NCI-H1694 treated with DMSO at 0.1 percent for 48 hours (cell line): ENCODE measurements at regions not wholly inside any gene's neighbourhood (a gene's known extent, or its start where the extent isn't known, plus 50 kb on each side); places are given as distances from the start of the nearest gene placed in this dataset.
"Not testable (repeated sequence)": the region's sequence is repeated elsewhere in the genome, so short reads cannot be mapped to it uniquely, and the experiment has no call there.

Experiments
- DNase-seq: peaks from one replicate; lab custom pipeline; 2025; lab: John Stamatoyannopoulos, UW

DNA sequence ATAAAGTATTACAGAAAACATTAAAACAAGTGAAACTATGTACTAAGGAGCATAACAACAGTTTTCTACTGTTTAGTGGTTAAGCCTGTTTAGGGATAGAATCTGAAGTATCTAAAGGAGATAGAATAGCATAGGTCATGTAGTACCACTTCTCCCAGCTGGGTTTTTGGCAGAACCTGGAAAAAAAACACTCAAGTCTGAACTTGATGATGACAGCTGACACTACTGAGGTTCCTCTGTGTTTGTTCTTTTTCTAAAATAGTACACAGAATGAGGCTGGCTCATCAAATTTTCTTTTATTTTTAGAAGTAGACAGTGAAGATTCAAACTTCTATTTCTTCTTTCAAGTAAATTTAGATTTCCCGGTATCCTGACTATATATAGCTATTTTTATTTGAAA is 203.8 kb upstream of the ACO1 start:
- DNase-seq, result peak; percentile 22

DNA sequence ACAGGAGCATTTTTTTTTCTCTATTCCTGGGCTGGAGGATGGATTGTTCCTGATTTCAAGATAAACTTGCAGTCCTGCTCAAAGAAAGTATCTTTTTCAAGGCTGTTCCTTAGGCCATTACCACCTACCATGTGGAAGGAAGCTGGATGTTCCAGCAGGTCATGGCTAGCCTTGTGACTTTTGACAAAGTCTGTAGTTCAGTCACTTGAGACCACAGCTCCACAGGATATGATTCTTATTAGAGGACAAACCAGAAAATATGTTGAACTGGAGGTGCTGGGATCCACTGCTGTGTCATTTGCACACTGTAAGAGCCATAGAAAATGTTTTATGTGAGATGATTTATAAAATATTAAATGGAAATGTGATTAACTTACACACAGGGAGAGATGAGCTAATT is 184.2 kb upstream of the ACO1 start:
- no peak for DNase-seq

DNA sequence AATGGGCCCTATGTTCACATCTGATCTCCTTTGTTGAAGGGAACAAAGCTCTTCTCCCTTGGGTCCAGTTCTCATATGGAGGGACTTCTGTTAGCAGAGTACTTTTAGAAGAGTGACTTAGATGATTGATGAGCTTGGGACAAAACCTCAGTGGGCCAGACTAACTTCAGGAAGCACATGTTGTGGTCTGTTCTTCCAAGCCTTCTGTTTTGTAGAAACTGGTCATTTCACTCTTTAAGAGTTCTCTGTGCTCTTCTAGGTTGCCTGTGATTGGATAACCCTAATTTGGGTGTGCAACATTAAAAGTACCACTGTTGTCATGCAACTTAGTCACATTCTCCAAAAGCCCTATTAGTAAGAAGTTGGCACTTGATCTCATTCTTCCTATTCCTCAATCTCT is 183.5 kb upstream of the ACO1 start:
- no peak for DNase-seq

DNA sequence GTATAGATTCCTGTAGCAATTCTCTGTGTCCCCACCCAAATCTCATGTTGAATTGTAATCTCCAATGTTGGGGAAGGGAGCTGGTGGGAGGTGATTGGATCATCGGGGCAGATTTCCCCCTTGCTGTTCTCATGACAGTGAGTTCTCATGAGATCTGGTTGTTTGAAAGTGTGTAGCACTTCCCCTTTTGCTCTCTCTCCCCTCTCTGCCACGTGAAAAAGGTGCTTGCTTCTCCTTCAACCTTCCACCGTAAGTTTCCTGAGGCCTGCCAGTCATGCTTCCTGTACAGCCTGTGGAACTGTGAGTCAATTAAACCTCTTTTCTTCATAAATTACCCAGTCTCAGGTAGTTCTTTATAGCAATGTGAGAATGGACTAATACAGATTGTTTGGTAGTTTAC is 175.3 kb upstream of the ACO1 start:
- DNase-seq, result not testable (repeated sequence)

DNA sequence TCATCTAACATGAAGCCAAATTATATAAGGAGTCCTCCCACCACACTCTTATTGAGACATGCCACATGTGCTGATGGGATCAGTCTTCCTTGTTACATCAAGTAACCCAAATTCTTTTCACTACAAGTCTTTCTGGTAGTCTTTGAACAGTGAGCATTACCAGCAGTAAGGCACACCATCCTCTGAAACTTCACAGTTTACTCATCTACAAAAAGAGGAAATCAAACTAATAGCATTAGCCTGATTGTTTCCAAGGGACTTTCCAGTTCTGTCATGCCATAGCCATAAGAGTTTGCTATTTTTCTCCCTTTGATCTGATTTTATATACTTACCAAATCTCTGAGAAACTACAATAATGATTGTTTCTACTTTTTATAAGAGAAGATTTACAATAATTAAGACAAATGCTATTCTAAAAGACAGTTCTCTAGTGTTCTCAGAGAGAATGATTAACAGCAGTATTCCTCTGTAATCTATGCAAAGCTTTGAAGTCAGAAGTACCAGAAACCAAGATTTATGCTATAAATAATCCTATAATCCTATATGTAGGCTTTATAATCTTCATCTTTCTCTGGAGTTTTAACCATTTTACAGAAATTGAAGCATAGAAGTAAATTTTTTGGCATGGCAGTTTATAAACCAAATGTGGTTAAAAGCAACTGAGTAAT is 166.2 kb upstream of the ACO1 start:
- DNase-seq, result no peak

DNA sequence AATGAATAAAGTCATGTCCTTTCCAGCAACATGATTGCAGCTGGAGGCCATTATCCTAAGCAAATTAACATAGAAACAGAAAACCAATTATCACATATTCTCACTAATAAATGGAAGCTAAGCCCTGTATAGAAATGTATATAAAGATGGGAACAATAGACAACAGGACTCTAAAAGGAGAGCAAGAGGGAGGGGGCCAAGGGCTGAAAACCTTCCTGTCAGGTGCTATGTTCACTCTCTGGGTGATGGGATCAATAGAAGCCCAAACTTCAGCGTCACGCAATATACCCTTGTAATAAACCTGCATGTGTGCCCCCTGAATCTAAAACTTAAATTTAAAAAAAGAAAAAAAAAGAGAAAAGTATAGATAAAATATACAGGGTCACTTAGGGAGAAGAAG is 163.7 kb upstream of the ACO1 start:
- no peak for DNase-seq

DNA sequence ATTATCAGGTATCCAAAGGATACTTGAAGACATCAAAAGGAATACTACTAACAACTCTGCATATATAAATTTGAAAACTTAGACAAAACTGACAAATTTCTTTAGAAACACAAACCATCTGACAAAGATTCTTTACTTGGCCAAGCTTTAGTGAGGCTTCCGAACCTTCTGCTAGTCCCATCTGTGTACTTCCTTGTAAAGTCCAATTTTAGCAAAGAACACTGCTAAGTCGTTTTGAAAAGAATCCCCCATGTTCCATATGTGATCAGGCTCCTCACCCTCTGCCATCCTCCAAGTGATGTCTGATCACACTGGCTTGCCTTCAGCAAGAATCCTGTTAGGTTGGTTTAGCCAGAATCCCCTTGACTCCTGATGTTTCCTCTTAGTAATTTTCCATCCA is 150.0 kb upstream of the ACO1 start:
- no peak for DNase-seq

DNA sequence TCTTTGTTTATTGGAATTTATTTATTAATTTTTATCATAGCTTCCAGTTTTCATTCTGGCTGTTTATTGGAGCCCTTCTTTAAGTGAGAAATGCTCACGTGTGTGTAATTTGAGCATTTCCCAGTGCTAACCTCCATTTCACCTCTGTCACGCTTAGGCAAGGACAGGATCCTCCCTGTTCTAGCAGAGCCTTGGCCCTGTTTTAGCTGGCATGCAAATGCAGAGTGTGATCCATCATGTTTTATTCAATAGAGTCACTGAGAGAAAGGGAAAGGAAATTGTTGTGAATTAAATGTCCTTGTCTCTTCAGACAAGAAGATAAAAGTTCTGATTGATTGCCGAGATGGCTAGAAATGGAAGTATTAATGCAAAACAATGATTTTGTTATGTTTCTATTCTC is 137.3 kb upstream of the ACO1 start:
- DNase-seq, result no peak

DNA sequence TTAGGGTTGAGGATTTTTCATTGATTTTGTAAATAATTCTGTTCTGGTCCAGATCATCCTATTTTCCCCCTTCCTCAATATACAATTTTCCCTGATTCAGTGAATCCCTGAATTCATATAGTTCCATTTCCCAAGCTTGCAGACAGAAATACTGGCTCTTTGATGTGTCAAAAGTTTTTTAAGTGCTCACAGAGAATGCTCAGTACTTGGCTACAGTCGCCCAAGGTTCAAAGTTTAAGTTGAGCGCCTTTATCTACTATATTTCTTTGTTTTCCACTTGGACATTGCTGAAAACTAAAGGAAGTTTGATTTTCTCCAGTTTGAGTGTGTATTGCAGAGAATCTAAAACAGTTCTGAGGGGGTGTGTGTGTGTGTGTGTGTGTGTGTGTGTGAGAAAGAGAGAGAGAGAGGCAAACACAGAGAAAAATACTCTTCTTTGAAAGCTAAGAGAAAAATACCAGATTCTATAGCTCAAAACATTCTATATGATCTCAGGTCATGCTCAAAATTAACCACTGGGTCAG is 136.2 kb upstream of the ACO1 start:
- no peak for DNase-seq

DNA sequence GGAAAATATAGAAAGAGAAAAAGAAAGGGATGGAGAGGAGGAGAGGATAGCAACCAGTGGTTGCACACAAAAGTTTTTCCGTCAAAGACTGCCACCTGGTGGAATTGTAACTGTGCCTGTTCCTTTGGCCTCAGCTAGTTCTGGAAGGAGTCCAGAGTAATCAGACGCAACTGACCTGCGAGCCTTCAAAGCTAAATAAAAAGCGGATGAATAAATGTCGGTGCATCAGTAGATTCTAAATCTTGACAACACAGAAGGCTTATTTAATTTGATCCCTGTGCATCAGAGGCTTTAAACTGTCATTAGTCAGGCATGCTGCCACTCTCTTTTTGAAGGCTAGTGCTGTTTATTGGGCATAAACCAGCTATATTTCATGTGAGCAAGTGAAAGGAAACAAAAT is 132.9 kb upstream of the ACO1 start:
- peak; percentile 68 for DNase-seq

DNA sequence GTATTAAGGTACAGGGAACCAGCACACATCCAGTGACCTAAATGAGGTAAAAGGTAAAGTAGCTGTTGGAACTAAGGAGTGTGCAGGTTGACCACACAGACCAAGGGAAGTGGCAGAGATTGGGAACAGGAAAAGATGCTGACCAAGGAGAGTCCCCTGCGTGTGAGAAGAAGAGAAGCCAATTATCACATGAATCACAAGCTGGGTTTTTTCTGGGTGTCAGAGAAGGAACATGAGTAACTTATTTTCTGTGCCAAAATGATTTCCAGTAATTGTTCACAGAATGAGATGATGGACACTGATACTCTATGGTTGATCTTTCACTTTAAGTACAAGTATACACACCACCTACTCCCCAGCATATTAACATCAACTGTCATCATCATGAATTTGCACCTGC is 130.7 kb upstream of the ACO1 start:
- no peak for DNase-seq

DNA sequence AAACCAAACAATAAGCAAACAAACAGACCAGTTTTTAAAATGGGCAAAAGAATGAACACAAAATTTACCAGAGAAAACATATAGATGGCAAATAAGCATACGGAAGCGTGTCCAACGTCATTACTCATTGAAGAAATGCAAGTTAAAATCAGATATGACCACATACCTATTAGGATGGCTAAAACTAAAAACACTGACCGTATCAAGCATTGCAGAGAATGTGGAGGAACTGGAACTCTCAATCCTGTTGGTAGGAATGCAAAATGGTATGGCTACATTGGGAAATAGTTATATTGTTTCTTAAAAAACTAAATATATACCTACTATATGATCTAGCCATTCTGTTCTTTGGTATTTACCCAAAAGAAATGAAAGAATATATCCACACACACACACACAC is 129.4 kb upstream of the ACO1 start:
- no peak for DNase-seq

DNA sequence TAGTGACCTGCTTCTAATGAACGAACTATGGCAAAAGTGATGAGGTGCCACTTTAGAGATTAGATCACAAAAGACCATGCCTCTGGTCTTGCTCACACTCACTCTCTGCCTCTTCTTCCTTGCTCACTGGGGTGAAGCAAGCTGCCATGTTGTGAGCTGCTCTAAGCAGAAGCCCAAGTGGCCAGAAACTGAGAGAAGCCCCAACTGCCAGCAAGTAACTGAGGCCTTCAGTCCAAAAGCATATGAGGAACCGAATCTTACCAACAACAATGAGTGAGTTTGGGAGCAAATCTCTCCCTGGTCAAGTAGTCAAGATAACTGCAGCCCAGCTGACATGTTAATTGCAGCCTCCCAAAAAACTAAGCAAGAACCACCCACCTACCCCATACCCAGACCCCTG is 126.0 kb upstream of the ACO1 start:
- no peak for DNase-seq

DNA sequence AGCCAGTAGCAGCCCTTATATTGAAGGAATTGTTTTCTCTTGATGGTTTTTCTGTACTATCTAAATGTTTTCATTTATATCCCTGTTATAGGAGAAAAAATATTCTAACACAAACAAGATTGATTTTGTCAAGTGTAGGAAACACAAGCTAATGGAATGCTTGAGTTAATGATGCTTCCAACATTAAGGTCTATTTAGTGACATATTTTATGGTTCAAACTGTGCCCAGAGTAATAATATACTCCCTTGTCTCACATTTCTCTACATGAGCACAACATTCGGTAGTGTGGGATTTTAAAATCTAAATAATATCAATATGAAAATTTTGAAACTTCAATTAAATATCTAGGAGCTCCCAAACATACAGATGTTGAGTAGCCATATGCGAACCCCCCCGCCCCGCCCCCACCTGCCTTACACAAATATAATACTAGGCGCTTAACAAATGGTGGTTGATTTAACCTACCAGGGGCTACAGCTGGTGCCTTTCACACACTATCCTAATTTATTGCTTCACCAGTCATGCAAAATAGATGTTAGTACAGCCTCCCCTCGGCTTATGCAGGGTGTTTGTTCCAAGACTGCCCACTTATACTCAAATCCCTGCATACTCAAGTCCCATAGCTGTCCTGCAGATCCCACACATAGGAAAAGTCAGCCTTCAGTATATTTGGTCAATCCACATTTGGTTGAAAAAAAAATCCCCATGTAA is 124.1 kb upstream of the ACO1 start:
- DNase-seq, result peak; percentile 25

DNA sequence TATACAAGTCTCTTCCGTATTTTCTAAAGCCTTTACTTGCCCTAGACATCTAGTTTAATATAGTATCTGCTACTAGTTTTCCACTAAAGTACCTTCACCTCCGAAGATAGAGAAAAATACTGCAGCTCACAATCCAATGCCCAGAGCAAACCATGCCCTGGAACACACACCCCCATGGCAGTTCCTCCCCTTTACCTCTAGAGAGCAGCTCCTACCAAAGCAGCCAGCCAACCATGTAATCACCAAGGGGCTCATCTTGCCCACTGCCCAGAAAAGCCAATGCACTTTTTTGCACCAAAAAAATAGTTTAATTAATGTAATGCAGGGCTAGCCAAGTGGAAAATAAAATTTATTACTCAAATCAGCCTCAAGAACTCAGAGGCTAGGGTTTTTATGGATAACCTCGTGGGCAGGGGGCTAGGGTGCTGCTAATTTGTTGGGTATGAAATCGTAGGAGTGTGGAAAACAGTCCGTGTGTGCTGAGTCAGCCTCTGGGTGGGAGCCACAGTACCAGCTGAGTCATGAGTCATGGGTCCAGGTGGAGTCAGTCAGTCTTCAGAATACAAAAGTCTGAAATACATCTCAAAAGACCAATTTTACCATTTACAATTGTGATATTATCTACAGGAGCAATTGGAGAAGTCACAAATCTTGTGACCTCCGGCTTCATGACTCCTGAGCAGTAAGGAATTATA is 120.1 kb upstream of the ACO1 start:
- no peak for DNase-seq

DNA sequence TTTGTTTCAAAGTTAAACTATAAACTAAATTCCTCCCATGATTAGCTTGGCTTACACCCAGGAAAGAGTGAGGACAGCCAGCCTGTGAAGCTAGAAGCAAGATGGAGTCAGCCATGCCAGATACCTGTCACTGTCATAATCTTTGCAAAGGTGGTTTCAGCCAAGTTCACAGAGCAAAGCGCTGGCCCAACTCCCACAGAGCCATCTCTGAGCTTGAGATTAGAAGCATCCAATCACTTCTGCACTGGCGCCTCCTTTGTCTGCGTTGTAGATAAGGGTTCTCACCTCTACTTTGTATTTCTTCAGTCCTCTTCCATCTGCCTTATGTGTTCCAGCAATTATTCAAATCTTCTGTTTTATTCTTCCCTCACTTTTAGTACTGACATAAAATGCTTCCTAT is 119.4 kb upstream of the ACO1 start:
- no peak for DNase-seq

DNA sequence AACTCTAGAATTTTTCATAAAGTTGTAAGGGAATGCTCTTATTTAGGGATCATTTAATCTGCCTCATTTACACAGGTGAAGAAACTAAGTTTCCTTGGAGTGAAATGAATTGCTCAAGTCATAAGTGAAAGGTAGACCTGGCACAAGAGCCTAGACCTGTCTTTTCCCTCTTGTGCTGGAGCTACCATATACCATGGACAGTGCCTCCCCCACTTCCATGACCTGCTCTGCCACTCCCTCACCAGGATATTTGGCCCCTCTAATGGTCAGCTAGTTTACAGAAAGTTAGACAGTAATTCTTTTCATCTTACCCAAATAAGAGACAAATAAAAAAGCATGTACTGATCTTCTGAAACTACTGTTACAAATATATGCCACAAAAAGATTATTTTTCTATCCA is 105.5 kb upstream of the ACO1 start:
- no peak for DNase-seq

DNA sequence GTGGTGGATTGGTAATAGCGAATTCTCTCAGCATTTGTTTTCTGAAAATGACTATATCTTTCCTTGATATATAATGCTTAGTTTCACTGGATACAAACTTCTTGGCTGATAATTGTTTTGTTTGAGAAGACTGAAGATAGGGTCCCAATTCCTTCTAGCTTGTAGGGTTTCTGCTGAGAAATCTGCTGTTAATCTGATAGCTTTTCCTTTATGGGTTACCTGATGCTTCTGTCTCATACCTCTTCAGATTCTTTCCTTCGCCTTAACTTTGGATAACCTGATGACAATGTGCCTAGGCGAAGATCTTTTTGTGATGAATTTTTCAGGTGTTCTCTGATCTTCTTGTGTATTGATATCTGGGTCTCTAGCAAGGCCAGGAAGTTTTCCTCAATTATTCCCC is 94.7 kb upstream of the ACO1 start:
- DNase-seq, result no peak

DNA sequence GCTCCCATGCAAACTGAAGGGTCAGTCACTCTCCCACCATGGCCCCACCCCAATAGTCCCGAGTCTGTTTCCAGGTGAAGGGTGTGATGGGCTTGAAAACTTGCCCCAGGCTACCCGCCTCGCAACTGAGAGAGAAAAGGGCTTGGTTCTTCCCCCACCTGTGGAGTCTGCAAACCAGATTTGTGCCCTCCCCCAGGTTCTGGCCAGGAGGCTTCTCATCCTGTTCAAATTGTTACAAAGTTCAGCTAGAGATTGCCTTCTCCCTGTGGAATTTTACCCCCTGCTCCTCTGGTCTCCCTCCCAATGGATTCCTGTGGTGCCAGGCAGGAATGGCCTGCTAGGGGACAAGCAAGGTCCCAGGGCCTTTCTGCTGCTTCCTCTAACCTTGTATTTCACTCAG is 93.1 kb upstream of the ACO1 start:
- no peak for DNase-seq

DNA sequence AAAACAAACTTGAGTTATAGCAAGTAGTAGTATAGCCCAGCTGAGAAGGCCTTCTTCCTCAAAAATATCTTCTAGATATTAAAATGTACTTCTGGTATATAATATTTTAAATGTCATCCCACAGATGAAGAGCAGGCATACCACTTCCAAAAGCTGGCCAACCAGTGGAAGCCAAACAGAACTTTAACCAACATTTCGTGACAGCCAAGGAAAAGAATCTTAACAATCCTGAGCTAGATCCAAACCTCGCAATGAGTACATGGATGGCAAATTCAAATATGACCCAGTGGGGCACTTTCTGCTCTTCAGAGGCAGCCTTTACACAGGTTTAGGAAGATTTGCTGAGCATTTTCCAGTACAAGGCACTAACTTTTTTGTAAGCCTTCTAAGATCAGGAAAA is 91.8 kb upstream of the ACO1 start:
- DNase-seq, result no peak

DNA sequence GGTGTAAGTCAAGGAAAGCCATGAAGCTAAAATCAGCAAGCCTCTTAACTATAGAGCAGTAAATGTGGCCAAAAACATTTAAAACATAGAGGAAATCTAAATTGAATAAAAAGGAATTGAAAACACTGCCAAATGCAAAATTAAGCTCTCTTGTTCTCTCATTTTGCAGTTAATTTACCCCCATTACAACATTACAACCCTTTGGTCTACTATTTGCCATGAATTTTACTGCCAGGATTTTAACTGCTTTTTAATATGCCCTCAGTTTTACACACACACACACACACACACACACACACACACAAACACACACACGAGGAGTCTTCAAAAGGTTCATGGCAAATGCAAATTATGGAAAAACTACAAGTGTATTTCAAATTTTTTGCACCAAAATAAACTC is 91.4 kb upstream of the ACO1 start:
- DNase-seq, result no peak

DNA sequence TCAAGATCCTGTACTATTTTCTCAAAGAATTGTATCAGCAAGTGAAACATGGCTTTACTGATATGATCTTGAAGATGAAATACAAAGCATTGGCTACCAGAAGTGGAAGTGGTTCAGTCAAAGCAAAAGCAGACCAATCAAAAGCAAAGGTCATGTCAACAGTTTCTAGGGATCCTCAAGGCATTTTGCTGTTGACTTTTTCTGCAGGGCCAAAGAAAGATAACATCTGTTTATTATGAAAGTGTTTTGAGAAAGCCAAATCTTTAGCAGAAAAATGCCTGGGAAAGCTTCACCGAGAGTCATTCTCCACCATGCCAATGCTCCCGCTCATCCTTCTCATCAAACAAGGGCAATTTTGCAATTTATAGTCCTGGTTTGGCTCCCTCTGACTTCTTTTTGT is 90.3 kb upstream of the ACO1 start:
- no peak for DNase-seq

DNA sequence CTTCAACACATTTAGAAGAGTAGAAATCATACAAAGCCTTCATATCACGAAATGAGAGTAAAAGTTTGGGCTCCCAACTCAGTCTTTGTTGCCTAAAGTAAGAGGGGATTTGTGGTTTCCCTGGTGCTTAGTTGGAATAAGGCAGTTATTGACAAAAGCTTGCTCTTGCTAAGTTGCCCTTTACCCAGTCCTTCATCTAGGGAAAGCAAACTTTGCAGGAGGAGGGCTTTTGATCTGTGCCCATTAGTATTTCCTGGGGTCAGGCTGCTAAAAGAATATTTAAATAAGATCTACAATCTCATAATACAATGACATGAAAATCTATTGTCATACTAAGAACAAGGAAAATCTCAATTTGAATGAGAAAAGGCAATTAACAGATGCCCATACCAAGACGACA is 84.1 kb upstream of the ACO1 start:
- no peak for DNase-seq
